HL-60 (cell line): ENCODE measurements at regions not wholly inside any gene's neighbourhood (a gene's known extent, or its start where the extent isn't known, plus 50 kb on each side); places are given as distances from the start of the nearest gene placed in this dataset.

ENCODE experiments used
- DNase-seq, 2 experiments: peaks; one replicate each; pipeline ENCODE4 v3.0.0-alpha.2; 2010 to 2020; ENCODE audit warnings: low read depth in 1 of 2, low spot score in 1 of 2
- H3K27ac ChIP-seq: fragments of 250-450 bp; sonication (Bioruptor Pico); replicated peaks from 2 replicates; pipeline ENCODE4 v1.5.1; 2020; ENCODE audit warnings: mild to moderate bottlenecking, moderate library complexity
- H3K27me3 ChIP-seq: fragments of 250-450 bp; sonication (Bioruptor Pico); 2 replicates; pipeline ENCODE4 v1.5.1; 2021; ENCODE audit warnings: mild to moderate bottlenecking, moderate library complexity; ENCODE audit not compliant: insufficient read depth, poor library complexity, severe bottlenecking
- H3K4me3 ChIP-seq: replicated peaks from 2 replicates; pipeline ENCODE4 v1.5.1; 2011; ENCODE audit warnings: mild to moderate bottlenecking, control low read depth, low read length; ENCODE audit not compliant: insufficient read depth
- CTCF ChIP-seq: IDR thresholded peaks from one replicate; pipeline ENCODE4 v1.5.1; 2011; ENCODE audit warnings: low read length, control low read depth, inconsistent platforms; ENCODE audit not compliant: insufficient read depth
- GABPA ChIP-seq: IDR thresholded peaks from 2 replicates; pipeline ENCODE4 v1.6.1; 2012; ENCODE audit warnings: low read depth
- POLR2AphosphoS5 ChIP-seq: IDR thresholded peaks from 2 replicates; pipeline ENCODE4 v1.6.1; 2012; ENCODE audit warnings: low read depth
- REST ChIP-seq: IDR thresholded peaks from 2 replicates; pipeline ENCODE4 v1.6.1; 2012; ENCODE audit warnings: low read depth; ENCODE audit not compliant: insufficient replicate concordance
- SPI1 ChIP-seq: IDR thresholded peaks from 2 replicates; pipeline ENCODE4 v1.6.1; 2012; ENCODE audit warnings: low read depth, mild to moderate bottlenecking, borderline replicate concordance

DNA sequence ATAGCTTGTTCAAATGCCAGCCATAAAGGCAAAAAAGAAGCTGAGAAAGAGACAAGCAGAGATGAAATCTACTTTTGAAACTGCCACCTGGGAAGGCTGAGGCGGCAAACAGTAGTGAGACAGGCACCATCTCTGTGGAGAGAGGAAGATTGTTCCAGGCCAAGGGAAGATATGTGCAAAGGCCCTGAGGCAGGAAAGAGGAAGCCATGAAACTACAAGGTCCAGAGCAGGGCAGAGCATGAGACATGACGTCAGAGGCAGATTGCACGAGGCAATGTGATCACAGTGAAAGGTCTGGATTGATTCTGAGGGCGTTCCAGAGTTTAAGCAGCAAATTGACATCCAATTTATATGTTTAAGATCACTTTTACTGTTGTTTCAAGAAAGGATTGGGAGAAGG lies 226.1 kb downstream of the QDPR start:
- Histone ChIP-seq H3K27ac (no peak overlapping the region), H3K4me3 (no peak overlapping the region), H3K27me3 (no peaks in the 10 kb centered on the region)
- TF ChIP-seq POLR2AphosphoS5, result no peak
- TF ChIP-seq REST, result no peak
- TF ChIP-seq SPI1, result no peak
- DNase-seq, result no peak

DNA sequence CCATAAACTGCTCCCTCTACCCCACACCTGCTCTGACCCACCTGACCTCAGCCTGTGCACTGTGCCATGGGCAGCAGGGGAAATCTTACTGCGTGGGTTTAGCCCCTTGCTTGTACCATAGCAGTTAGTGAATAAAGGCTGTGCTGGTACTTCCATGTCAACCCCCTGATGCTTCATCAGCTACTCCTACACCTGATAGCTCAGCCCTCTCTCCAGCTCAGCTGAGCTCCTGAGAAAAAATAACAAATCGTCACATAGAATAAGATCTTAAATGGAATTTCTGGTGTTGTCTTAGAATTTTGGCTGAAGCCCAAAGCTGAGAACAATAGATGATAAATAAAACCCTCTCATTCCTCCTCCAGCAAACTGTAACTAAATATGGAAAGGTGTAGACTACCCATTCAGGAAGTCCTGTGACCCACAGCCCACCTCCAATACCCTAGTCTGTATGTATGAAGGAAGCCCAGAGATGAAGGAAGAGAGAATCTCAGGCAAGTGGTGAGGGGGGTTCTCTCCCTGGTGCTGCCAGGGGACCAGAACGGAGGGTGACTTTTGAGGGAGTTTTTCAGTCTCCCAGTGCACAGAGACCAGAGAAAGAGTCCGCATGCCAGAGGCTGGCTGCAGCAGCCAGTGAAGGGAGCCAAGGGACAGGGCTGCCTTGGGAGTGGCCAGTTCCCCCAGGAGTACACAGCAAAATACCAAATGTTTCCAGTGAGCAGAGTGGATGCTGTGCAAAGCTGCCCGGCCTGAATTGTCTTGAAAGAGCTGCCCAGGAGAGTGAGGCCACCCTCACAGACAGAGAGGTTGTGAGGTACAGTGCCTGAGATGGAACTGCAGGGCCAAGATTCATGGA lies 227.3 kb downstream of the QDPR start:
- Histone ChIP-seq H3K27ac (no peak overlapping the region), H3K27me3 (no peaks in the 10 kb centered on the region), H3K4me3 (no peak overlapping the region)
- no peak for DNase-seq
- no peak for TF ChIP-seq POLR2AphosphoS5

GRCh38 chr4:17283832-17284231 lies 228.1 kb downstream of the QDPR start:
- H3K4me3 ChIP-seq, result no peak overlapping the region
- no peak overlapping the region for H3K27ac ChIP-seq
- TF ChIP-seq CTCF (no peak), POLR2AphosphoS5 (no peak), SPI1 (no peak)
- H3K27me3 ChIP-seq, result no peaks in the 10 kb centered on the region
- no peak for DNase-seq

DNA sequence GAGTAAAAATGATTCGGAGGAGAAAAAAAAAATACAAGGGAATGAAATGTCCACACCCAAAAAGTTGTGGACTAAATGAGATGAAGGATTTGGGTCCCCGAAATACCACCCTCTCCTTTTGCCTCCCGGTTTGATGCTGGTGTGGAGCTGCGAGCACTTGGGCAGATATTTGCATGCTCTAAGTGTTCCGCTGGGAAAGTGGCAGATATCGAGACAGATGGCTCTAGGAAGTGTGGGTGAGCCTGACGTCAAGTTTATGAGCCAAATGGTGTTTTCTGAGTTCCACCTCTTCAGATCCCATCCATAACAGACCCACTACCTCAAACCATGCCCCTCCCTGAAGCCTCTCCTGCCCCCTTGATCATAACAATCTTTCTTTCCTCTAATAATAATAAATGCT lies 228.6 kb downstream of the QDPR start:
- H3K4me3 ChIP-seq, result no peak overlapping the region

More for the DNA sequence above, 228.6 kb downstream of the QDPR start:
- TF ChIP-seq CTCF (no peak), REST (no peak), SPI1 (no peak), GABPA (no peak), POLR2AphosphoS5 (no peak)
- no peaks in the 10 kb centered on the region for H3K27me3 ChIP-seq
- no peak for DNase-seq
- H3K27ac ChIP-seq, result no peak overlapping the region
